ENCODE measurements at regions not wholly inside any gene's neighbourhood (a gene's known extent, or its start where the extent isn't known, plus 50 kb on each side); places are given as distances from the start of the nearest gene placed in this dataset.

- TF ChIP-seq CREB1 (CRISPR knock-in tag; IDR thresholded peaks at IDR 0.05; ENCODE audit: low read depth): no peak
- no peak for TF ChIP-seq ZNF462 (CRISPR knock-in tag; IDR thresholded peaks at IDR 0.05)
- TF ChIP-seq EZH2 (IDR thresholded peaks at IDR 0.05; ENCODE audit: low read depth, unreplicated experiment): no peak
- no peak for TF ChIP-seq JUNB (IDR thresholded peaks at IDR 0.05; ENCODE audit: unreplicated experiment)
- no peak for TF ChIP-seq ZNF331 (CRISPR knock-in tag; IDR thresholded peaks at IDR 0.05; ENCODE audit: low read depth)
- no peak for TF ChIP-seq NANOG (IDR thresholded peaks at IDR 0.05; ENCODE audit: borderline replicate concordance)
- no peak for TF ChIP-seq POLR2AphosphoS5 (IDR thresholded peaks at IDR 0.05; ENCODE audit: low read depth)
- no peak for TF ChIP-seq ETS1 (IDR thresholded peaks at IDR 0.05)
- no peak for TF ChIP-seq EZH2phosphoT487 (IDR thresholded peaks at IDR 0.05; ENCODE audit: unreplicated experiment)
- no peak for TF ChIP-seq STAT1 (IDR thresholded peaks at IDR 0.05; ENCODE audit: unreplicated experiment)
- no peak for TF ChIP-seq ZNF114 (CRISPR knock-in tag; IDR thresholded peaks at IDR 0.05)
- Mint-ChIP-seq H3K4me3 (no peak overlapping the region), H3K4me1 (no peaks in the 10 kb centered on the region), H3K36me3 (ENCODE audit: low read depth) (no peaks in the 10 kb centered on the region), H3K27me3 (ENCODE audit: insufficient read depth, low read depth, poor library complexity) (no peaks in the 10 kb centered on the region), H3K27ac (no peak overlapping the region), H3K9me3 (no peaks in the 10 kb centered on the region)
- H3K27ac ChIP-seq (ENCODE audit: low read depth): no peak overlapping the region
- no peaks in the 10 kb centered on the region for H3K9me2 ChIP-seq (ENCODE audit: insufficient read depth)
- no peaks in the 10 kb centered on the region for H3K4me1 ChIP-seq (ENCODE audit: insufficient read depth)
- no peaks in the 10 kb centered on the region for H3K36me3 ChIP-seq (ENCODE audit: insufficient read depth)
- no peak for DNase-seq (ENCODE audit: low spot score)
- no peaks in the 10 kb centered on the region for H3K79me2 ChIP-seq (replicated peaks; ENCODE audit: insufficient read depth)
- H3K4me2 ChIP-seq: no peak overlapping the region
- no peaks in the 10 kb centered on the region for H4K20me1 ChIP-seq (replicated peaks; ENCODE audit: insufficient read depth)
- ATAC-seq: no peak
- H3K4me3 ChIP-seq: no peak overlapping the region
- H2AFZ ChIP-seq: no peak overlapping the region
- H3F3A ChIP-seq (replicated peaks; ENCODE audit: low read depth): no peaks in the 10 kb centered on the region
- H3K27me3 ChIP-seq (ENCODE audit: insufficient read depth): no peaks in the 10 kb centered on the region
Observed at GRCh38 chr10:108868881-108869280, 1054.4 kb downstream of the XPNPEP1 start.

Measured in GM23338 (cell line).